SK-N-SH (cell line): ENCODE measurements at regions not wholly inside any gene's neighbourhood (a gene's known extent, or its start where the extent isn't known, plus 50 kb on each side); places are given as distances from the start of the nearest gene placed in this dataset.

Experiments used
- CTCF ChIP-seq: fragments of 200-600 bp; sonication (generic); IDR thresholded peaks from 2 replicates; pipeline ENCODE4 v1.6.1; 2017; ENCODE audit warnings: antibody characterized with exemption, mild to moderate bottlenecking, moderate library complexity
- ELF1 ChIP-seq: IDR thresholded peaks from 2 replicates; pipeline ENCODE4 v1.4.0; 2012
- MAX ChIP-seq: IDR thresholded peaks from 2 replicates; pipeline ENCODE4 v1.4.0; 2012; ENCODE audit warnings: low read depth
- REST ChIP-seq: IDR thresholded peaks from 2 replicates; pipeline ENCODE4 v1.6.1; 2012; ENCODE audit warnings: mild to moderate bottlenecking, low read depth, low read length, moderate library complexity
- USF1 ChIP-seq: IDR thresholded peaks from 2 replicates; pipeline ENCODE4 v1.4.0; 2012; ENCODE audit warnings: low read depth, borderline replicate concordance

- TF ChIP-seq MAX (no peak), CTCF (no peak), ELF1 (no peak), USF1 (no peak), REST (no peak)
Measured at GRCh38 chr15:61331019-61331418, 101.9 kb upstream of the RORA start.
